ENCODE measurements at regions not wholly inside any gene's neighbourhood (a gene's known extent, or its start where the extent isn't known, plus 50 kb on each side); places are given as distances from the start of the nearest gene placed in this dataset.

DNA sequence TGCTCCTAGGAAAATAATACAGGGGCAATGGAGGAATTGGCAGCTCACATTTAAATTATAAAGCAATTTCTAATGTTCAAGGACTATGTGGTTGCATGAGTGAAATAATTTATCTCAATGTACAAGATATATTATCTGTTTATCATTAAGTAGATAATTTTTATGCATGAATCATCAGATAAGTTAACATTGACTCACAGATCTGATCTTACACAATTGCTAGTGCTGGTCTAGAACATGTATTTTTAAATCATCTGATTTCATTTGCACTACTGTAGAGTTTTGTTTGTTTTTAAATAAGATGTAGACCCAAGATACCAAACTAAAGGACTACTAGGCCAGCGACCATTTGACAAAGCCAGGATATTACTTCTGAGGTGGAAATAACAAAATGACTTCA, 199.2 kb downstream of the BMP2 start:
- no peak overlapping the region for H3K27ac ChIP-seq
- H3K36me3 ChIP-seq (ENCODE audit: low read depth) = no peaks in the 10 kb centered on the region
- no peak overlapping the region for H3K4me2 ChIP-seq (ENCODE audit: unreplicated experiment)
- H3K27me3 ChIP-seq (replicated peaks; ENCODE audit: insufficient read depth) = no peaks in the 10 kb centered on the region
- in situ Hi-C loops (cut with MboI) = no loop called here
- no peak overlapping the region for H2AFZ ChIP-seq
- no peaks in the 10 kb centered on the region for H3F3A ChIP-seq (ENCODE audit: insufficient read depth)
- H3K9me3 ChIP-seq (ENCODE audit: low read depth) = no peaks in the 10 kb centered on the region
- TF ChIP-seq EZH2 (IDR thresholded peaks at IDR 0.05; ENCODE audit: insufficient read depth, poor library complexity, severe bottlenecking) (no peak), EZH2phosphoT487 (IDR thresholded peaks at IDR 0.05; ENCODE audit: insufficient read depth, low read depth) (no peak)
- no peaks in the 10 kb centered on the region for H3K79me2 ChIP-seq (ENCODE audit: insufficient read depth)
- no peak overlapping the region for H3K4me3 ChIP-seq
- DNase-seq = peak; percentile 19
- no peaks in the 10 kb centered on the region for H3K4me1 ChIP-seq (ENCODE audit: insufficient read depth)
- WGBS, 2 experiments (ENCODE audit: low coverage in 1 of 2, low lambda C conversion rate in 2 of 2, missing lambda C conversion rate in 2 of 2) = 17 to 32% methylated on average over 1 of the region's 1 CpG
- no peaks in the 10 kb centered on the region for H4K20me1 ChIP-seq (ENCODE audit: insufficient read depth)
- no peaks in the 10 kb centered on the region for H3K9me2 ChIP-seq (ENCODE audit: insufficient read depth)
- H3K9ac ChIP-seq = no peak overlapping the region

DNA sequence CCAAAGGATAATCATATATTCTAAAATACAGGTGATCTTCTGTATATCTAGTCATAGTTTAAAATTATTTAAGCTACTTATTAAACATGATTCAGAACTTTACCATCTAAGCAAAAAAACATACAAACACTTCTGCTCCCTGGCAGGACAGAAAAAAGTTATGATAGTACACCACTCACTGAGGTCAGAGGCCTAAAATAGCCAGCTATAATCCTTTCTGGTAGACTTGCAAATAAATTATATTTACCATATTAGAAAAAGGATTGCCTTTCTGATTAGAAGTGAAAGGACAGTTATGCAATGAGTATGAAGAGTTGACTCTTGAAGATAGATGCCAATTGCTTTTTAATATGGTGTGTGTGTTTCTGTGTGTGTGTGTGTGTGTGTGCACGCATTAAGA, 207.4 kb downstream of the BMP2 start:
- H3K36me3 ChIP-seq (ENCODE audit: low read depth) = no peaks in the 10 kb centered on the region
- no peaks in the 10 kb centered on the region for H3F3A ChIP-seq (ENCODE audit: insufficient read depth)
- H3K27me3 ChIP-seq (replicated peaks; ENCODE audit: insufficient read depth) = no peaks in the 10 kb centered on the region
- no peak overlapping the region for H3K9ac ChIP-seq
- H3K79me2 ChIP-seq (ENCODE audit: insufficient read depth) = no peaks in the 10 kb centered on the region
- H3K27ac ChIP-seq = no peak overlapping the region
- no peak for TF ChIP-seq EZH2 (IDR thresholded peaks at IDR 0.05; ENCODE audit: insufficient read depth, poor library complexity, severe bottlenecking)
- TF ChIP-seq EZH2phosphoT487 (IDR thresholded peaks at IDR 0.05; ENCODE audit: insufficient read depth, low read depth) = no peak
- in situ Hi-C loops (cut with MboI) = no loop called here
- no peak overlapping the region for H3K4me3 ChIP-seq
- 19 to 33% methylated on average over 1 of the region's 1 CpG for WGBS, 2 experiments (ENCODE audit: low coverage in 1 of 2, low lambda C conversion rate in 2 of 2, missing lambda C conversion rate in 2 of 2)
- H2AFZ ChIP-seq = no peak overlapping the region
- no peaks in the 10 kb centered on the region for H3K9me2 ChIP-seq (ENCODE audit: insufficient read depth)
- no peak for DNase-seq
- H3K4me1 ChIP-seq (ENCODE audit: insufficient read depth) = peaks cover 3% of the 10 kb centered on the region; the same call in 1 of the 2 replicates
- no peaks in the 10 kb centered on the region for H4K20me1 ChIP-seq (ENCODE audit: insufficient read depth)
- no peaks in the 10 kb centered on the region for H3K9me3 ChIP-seq (ENCODE audit: low read depth)
- no peak overlapping the region for H3K4me2 ChIP-seq (ENCODE audit: unreplicated experiment)

DNA sequence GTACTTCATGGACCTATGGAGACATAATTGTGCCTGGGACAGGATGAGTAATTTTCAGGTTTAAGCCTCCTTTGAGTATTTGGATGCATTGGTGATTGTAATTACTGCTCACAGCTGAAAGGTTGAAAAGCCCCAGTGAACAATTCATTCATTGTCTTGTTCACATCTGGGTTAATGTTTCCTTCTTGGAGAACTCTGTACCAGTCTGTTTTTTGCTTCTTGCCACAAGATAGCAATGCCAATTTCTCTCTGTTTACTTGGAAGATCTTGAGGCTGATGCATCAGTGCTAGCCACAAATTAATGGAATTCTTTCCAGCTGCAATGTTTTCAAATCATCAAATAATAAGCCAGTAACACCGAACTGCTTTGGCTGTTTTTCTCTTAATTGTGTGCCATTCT, 207.8 kb downstream of the BMP2 start:
- WGBS, 2 experiments (ENCODE audit: low coverage in 1 of 2, low lambda C conversion rate in 2 of 2, missing lambda C conversion rate in 2 of 2) = 3 to 4% methylated on average over 1 of the region's 1 CpG
- no peaks in the 10 kb centered on the region for H3K27me3 ChIP-seq (replicated peaks; ENCODE audit: insufficient read depth)
- H3K4me2 ChIP-seq (ENCODE audit: unreplicated experiment) = no peak overlapping the region
- DNase-seq = no peak
- no peak for TF ChIP-seq EZH2 (IDR thresholded peaks at IDR 0.05; ENCODE audit: insufficient read depth, poor library complexity, severe bottlenecking)
- no peak for TF ChIP-seq EZH2phosphoT487 (IDR thresholded peaks at IDR 0.05; ENCODE audit: insufficient read depth, low read depth)
- H4K20me1 ChIP-seq (ENCODE audit: insufficient read depth) = no peaks in the 10 kb centered on the region
- H3K27ac ChIP-seq = no peak overlapping the region
- H3K4me3 ChIP-seq = no peak overlapping the region
- no peaks in the 10 kb centered on the region for H3F3A ChIP-seq (ENCODE audit: insufficient read depth)
- H3K9me3 ChIP-seq (ENCODE audit: low read depth) = no peaks in the 10 kb centered on the region
- H3K79me2 ChIP-seq (ENCODE audit: insufficient read depth) = no peaks in the 10 kb centered on the region
- peaks cover 3% of the 10 kb centered on the region; the same call in 1 of the 2 replicates for H3K4me1 ChIP-seq (ENCODE audit: insufficient read depth)
- H3K9me2 ChIP-seq (ENCODE audit: insufficient read depth) = no peaks in the 10 kb centered on the region
- no peak overlapping the region for H3K9ac ChIP-seq
- no peak overlapping the region for H2AFZ ChIP-seq
- in situ Hi-C loops (cut with MboI) = no loop called here
- no peaks in the 10 kb centered on the region for H3K36me3 ChIP-seq (ENCODE audit: low read depth)

DNA sequence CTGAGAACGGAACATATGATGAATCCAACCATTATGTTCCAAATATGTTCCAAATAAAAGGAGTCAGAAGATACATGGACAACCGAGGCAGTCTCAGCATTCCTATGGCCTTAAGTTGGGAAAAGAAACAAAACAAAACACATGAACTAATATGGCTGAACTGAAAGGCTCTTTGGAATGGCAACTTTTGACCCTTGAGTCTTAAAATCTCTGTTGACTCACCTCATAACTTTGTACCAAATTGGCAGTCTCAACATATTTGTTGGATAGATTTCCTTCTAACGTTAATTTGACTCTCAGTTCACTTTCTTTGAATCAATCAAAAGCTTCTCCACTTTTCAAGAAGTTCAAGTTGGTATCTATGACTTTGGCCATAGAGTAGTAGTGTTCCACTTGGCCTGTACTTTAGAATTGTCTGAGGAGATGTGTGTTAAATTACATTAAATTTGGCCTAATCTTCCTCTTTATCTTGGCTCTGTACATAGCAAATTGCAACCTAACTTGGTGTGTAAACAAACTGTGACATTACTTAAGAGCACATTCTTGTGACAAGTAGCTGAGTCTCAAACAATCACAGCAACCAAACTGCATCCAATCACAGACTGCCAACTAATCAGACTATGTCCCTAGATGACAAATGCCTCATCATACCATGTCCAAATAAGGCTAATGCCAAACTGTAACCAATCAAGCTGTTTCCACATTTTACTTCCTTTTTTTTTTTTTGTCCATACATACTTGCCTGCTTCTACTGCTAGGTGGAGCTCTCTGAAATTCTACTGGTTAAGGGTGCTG, 208.8 kb downstream of the BMP2 start:
- Histone ChIP-seq H3F3A (ENCODE audit: insufficient read depth) (no peaks in the 10 kb centered on the region), H3K4me1 (ENCODE audit: insufficient read depth) (peaks cover 3% of the 10 kb centered on the region; the same call in 1 of the 2 replicates), H3K4me2 (ENCODE audit: unreplicated experiment) (no peak overlapping the region), H3K9me2 (ENCODE audit: insufficient read depth) (no peaks in the 10 kb centered on the region), H3K9me3 (ENCODE audit: low read depth) (no peaks in the 10 kb centered on the region), H3K79me2 (ENCODE audit: insufficient read depth) (no peaks in the 10 kb centered on the region), H3K36me3 (ENCODE audit: low read depth) (no peaks in the 10 kb centered on the region), H3K27ac (no peak overlapping the region), H3K27me3 (replicated peaks; ENCODE audit: insufficient read depth) (no peaks in the 10 kb centered on the region), H4K20me1 (ENCODE audit: insufficient read depth) (no peaks in the 10 kb centered on the region), H2AFZ (no peak overlapping the region), H3K4me3 (no peak overlapping the region), H3K9ac (no peak overlapping the region)
- in situ Hi-C loops (cut with MboI) = no loop called here
- no peak for TF ChIP-seq EZH2phosphoT487 (IDR thresholded peaks at IDR 0.05; ENCODE audit: insufficient read depth, low read depth)
- no peak for TF ChIP-seq EZH2 (IDR thresholded peaks at IDR 0.05; ENCODE audit: insufficient read depth, poor library complexity, severe bottlenecking)
- 5 to 12% methylated on average over 3 of the region's 3 CpGs for WGBS, 2 experiments (ENCODE audit: low coverage in 1 of 2, low lambda C conversion rate in 2 of 2, missing lambda C conversion rate in 2 of 2)
- DNase-seq = peak; percentile 4

Measured in GM23248 (cell line).